Astrocyte (in vitro differentiated cells and primary cell): ENCODE measurements at regions not wholly inside any gene's neighbourhood (a gene's known extent, or its start where the extent isn't known, plus 50 kb on each side); places are given as distances from the start of the nearest gene placed in this dataset.

Source experiments
- EZH2 ChIP-seq: IDR thresholded peaks from 2 replicates; pipeline ENCODE4 v1.6.1; 2012; ENCODE audit warnings: mild to moderate bottlenecking, low read length, inconsistent platforms; ENCODE audit not compliant: insufficient read depth
- TF ChIP-seq, protein P1 (sequence below): IDR thresholded peaks from 2 replicates; pipeline ENCODE4 v1.5.1; 2011; ENCODE audit warnings: low read depth, mild to moderate bottlenecking, inconsistent platforms, low read length, moderate library complexity; ENCODE audit not compliant: insufficient read depth

DNA sequence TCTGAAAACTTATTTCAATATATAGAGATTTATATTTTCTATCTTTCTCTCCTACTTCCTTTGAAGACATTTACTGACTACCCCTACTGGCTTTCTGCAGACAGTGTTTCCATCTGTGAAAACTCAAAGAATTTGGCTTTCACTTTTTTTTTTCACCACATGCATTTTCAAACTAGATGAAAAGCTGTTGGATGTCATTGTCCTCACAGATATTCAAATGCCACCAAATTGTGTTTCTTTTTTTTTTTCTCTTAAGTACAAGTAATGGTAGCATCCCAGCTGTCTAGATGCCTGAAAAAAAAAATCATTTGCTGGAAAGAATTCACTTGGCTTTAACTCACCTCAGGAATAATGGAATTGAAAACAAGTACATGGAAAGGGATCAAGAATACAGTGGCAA lies 2258.6 kb upstream of the ACO1 start:
- no peak for TF ChIP-seq EZH2
- TF ChIP-seq, protein P1, sequence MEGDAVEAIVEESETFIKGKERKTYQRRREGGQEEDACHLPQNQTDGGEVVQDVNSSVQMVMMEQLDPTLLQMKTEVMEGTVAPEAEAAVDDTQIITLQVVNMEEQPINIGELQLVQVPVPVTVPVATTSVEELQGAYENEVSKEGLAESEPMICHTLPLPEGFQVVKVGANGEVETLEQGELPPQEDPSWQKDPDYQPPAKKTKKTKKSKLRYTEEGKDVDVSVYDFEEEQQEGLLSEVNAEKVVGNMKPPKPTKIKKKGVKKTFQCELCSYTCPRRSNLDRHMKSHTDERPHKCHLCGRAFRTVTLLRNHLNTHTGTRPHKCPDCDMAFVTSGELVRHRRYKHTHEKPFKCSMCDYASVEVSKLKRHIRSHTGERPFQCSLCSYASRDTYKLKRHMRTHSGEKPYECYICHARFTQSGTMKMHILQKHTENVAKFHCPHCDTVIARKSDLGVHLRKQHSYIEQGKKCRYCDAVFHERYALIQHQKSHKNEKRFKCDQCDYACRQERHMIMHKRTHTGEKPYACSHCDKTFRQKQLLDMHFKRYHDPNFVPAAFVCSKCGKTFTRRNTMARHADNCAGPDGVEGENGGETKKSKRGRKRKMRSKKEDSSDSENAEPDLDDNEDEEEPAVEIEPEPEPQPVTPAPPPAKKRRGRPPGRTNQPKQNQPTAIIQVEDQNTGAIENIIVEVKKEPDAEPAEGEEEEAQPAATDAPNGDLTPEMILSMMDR: no peak
